GM21576 (cell line): ENCODE measurements at regions not wholly inside any gene's neighbourhood (a gene's known extent, or its start where the extent isn't known, plus 50 kb on each side); places are given as distances from the start of the nearest gene placed in this dataset.

Source experiments
- ATAC-seq: cut with Tn5 transposase; IDR thresholded peaks from one replicate; pipeline ENCODE4 v1.9.1; 2021; ENCODE audit warnings: mild to moderate bottlenecking, moderate library complexity; ENCODE audit not compliant: unreplicated experiment

GRCh38 chr1:185376840-185377635 lies 60.0 kb upstream of the IVNS1ABP start:
- no peak for ATAC-seq

GRCh38 chr1:185376288-185376687 lies 59.2 kb upstream of the IVNS1ABP start:
- ATAC-seq = no peak

DNA sequence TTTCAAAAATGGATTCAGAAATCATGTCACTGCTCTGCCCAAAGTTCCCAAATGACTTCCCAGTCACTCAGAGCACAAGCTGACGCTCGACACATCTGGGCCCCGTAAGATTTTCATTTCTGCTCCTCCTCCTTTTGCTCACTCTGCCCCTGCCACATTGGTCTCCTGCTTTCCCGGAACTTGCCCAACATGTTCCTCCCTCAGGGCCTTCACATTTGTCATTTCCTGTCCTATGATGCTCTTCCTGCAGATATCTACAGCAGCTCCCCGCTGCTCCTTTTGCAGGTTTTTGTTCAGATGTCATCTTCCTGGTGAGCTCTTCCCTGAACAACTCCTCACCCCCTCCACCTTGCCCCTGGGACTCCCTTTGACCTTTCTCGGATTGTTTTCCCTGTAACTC lies 58.5 kb upstream of the IVNS1ABP start:
- ATAC-seq = no peak

DNA sequence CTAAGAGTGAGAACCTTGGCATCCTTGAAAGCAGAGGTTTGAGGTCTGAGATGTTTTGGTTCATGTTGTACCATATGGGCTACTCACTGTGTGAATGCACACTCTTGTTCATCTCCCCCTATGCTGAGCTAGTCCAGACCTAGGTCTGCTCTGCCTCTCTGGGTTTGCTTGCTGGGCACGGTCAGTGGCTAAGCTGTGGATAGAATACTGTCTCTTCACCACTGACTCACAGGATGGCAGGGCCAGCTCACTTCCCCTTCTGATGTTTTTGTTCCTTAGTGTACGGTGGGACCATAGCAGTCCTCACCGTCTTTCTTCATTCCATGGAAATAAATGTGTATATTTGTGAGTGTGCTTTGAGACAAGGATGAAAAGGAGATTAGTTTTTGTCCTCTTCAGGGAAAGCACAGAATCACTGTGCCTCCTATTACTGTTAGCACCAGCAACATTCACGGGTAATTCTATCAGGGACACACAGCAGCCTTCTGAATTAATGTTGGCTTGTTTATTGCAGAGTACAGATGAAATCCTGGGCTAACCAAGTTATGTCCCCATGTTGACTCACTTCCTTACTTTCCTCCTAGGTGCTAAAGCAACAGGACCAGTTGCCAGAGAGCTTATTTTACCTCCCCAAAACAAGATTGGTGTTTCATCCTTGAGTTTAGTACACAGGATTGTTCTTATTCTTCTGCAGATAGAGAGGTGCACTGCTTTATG lies 56.9 kb upstream of the IVNS1ABP start:
- ATAC-seq = no peak

DNA sequence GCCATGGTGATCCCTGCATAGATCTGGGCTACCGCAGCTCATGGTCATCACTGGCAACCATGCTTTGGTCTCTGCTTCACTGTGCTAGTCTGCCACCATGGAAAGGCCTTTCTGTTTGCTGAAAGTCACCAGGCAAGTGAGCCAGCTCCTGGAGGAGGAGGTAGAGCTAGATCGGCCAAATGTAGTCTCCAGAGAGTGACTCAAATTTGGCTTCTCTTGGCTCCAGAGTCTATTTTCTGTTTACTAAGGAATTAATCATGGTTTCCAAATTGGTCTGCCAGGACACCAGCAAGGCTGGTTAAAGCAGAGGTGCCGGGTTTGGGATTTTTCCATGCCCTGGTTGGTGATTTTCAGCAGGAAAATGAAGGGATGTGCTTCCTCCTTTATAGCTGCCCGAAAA lies 52.7 kb upstream of the IVNS1ABP start:
- no peak for ATAC-seq

DNA sequence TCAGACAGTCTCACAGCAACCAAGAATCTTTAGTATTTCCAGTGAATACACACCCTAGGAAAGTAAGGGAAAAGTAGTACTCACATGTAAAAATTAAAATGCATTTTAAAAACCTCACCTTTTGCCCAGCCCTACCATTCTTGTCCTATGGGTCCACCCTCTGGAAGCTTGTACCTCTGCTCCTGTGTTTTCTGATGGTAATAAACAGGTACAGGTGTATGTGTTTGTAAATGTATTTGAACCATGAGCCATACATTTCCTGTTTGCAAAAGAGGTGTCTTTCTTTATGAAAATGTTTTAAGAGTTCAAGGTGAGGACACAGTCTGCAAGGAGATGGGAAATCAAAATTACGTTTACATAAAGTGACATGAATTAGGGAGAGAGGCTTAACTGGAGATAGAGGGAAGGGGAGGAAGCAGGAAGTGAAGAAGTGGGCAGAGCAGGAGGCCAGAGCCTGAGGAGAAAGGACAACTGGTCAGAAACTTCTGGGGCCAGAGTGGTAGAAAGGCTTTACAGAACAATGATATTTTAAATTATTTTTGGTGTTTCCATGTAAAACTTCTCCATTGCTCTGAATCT lies 52.0 kb upstream of the IVNS1ABP start:
- no peak for ATAC-seq

DNA sequence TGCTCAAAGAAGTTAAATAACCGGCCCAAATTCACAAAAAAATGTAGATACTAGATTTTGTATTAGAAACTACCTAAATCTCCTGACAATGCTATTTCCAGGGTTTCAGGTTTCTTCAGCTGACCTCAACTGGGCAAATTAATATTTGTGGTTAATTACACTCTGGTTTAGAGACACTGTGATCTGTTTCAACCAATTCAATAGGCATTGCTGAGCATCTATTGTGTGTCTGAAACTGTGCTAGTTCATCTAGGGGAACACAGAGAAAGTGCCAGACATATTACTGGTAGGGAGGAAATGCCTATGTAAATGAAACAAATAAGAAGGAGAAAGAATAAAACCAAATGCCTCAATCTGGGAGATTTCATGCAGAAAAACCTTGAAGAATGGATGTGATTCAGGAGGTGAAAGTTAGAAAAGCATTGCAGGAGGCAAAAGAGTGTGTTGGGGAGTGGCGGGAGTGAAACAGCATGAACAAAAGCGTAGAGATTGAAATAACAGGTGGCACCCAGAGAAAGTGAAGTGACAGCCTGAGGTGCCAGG lies 51.3 kb upstream of the IVNS1ABP start:
- no peak for ATAC-seq

DNA sequence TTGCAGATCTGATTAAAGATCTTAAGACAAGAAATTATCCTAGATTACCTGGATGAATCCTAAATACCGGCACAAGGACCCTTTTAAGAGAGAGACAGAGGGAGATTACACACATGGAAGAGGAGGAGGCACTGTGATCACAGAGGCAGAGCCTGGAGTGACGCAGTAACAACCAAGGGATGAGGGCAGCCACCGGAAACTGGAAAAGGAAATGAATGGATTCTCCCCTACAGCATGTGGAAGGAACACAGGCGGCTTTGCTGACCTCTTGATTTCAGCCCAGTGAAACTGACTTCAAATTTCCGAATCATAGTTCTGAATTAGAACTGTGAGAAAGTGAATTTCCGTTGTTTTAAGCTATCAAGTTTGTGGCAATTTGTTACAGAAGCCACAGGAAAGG lies 50.2 kb upstream of the IVNS1ABP start:
- ATAC-seq = no peak
